ENCODE measurements at regions not wholly inside any gene's neighbourhood (a gene's known extent, or its start where the extent isn't known, plus 50 kb on each side); places are given as distances from the start of the nearest gene placed in this dataset.
"Not testable (repeated sequence)": the region's sequence is repeated elsewhere in the genome, so short reads cannot be mapped to it uniquely, and the experiment has no call there.

DNA sequence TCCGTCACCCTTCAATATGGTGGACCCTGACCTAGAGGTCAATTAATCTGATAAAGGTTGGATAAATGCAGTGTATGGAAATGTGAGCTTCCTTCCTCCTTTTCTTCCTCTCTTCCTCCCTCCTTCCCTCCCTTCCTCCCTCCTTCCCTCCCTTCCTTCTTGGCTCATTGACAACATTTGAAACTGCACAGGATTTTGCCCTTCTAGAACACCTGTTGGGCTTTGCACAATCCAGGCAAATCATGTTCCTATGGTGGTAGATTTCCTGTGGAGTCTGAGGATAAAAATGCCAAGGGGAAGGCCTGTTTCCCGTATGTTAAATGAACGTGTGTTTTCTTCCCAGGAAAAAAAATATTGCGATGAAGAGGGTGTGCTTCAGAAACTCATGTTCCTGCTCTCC is 642.8 kb downstream of the EPM2A start:
- no peak for DNase-seq

DNA sequence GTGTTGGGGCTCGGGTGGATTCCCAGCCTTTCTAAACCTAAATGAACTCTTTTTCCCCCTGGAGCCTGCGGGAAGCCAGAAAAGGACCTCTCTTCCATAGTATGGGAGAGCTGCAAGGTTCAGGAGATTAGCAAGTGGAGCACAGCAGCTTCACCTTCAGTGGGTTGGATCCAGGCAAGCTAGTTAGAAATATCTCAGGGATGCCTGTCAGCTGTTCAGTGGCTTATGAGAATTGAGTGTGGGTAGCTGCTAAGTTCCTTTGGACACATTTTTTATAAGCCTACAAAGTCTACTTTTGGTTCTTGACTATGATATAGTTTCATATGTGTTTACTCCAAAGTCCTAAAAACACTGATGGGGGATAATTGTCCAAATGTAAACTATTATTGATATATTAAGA is 642.1 kb downstream of the EPM2A start:
- DNase-seq: no peak

DNA sequence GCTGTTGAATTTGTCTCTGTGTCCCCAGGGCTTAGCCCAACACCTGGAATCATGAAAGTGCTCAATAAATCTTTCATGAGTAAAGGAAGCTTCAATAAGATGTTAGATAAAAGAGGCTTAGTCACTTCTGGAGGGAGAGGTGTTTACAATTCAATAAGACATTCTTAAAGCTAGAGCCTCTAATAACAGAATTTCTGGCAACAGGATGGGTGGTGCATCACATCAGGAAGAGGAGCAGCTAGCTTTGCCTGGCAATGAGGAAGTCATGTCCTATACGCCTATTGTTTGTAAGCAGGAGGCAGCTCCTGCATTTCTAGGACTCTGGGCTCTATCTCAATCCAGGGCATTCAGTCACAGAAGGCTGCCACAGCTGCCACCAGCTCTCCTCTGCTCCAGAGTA is 638.5 kb downstream of the EPM2A start:
- no peak for DNase-seq

DNA sequence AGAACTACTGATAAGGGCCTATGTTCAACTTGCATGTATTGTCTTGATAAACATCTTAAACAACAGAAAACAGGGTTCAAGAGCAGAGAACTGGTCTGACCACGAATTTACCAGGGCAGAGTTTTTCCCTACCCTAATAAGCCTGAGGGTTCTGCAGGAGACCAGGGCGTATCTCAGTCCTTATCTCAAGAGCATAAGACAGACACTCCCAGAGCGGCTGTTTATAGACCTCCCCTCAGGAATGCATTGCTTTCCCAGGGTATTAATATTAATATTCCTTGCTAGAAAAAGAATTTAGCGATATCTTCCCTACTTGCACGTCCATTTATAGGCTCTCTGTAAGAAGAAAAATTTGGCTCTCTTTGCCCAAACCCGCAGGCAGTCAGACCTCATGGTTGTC is 637.2 kb downstream of the EPM2A start:
- not testable (repeated sequence) for DNase-seq

DNA sequence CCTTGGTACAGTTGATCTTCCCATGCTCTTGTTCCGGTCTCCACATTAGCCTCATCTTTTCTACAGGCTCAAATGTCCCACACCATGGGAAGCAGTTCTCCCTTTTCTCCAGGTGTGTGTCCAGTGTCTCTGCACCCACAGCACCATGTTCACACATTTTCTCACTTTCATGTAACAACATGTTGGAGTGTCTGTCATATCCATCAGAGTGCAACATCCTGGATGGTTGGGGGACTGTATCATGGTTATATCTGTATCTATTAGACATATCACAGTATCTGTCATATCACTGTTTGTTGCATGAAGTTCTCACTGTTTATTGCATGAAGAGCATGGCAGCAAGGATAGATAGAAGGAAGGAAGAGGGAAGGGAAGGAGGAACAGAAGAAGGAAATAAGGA is 635.6 kb downstream of the EPM2A start:
- DNase-seq: no peak

DNA sequence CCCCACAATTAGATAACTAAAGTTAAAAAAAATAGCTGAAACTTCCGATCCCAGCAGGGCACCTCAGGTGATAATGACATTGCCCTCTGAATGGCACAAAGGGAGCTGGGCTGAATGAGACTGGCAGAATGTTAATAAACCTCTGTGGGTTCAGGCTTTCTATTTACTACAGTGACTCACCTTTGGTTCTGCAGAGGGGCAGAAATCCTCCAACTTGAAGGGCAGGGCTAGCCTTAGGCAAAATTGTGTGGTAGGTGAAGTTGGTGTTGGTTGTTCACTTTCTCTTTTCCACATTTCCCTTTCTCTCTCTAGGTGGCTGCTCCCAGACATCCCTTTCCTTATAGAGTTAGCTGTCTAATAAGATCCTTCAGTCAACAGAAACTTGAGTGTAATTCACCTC is 625.2 kb downstream of the EPM2A start:
- no peak for DNase-seq

DNA sequence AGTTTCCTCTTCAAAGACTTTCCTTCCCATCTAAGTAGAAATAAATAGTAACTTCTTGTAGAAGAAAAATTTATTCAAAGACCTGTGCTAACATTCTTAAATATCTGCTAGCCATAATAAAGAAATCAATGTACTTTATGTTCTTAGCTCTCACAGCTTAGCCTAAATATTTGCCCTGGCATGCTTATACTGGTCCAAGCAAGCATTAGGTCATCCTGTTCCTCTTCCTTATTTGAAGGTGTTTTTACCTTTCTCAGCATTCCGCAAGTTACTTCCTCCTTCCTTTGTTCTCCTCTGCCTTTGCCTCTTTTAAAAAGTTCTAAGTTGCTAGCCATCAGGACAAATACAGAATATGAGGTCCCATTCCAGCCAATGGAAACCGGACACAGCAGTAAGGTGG is 623.9 kb downstream of the EPM2A start:
- not testable (repeated sequence) for DNase-seq

DNA sequence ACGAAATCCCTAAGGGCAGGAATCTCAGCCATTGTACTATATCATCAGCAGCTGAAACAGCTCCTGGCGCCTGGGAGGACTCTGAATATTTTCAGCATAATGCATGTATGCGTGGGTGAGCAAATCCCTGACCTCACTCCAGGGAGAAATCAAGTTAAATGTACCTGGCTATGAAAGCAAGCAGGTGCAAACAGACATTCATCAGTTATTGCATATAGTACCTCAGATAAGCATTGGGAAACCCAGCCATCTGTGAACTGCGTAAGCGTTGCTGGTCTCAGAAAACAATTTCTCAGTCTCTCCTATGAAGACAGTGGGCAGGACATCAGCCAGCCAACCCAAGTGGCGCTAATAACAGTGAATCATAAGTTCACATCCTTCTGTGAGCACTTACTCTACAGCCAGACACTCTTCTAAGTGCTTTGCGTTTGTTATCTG is 622.6 kb downstream of the EPM2A start:
- DNase-seq: no peak

DNA sequence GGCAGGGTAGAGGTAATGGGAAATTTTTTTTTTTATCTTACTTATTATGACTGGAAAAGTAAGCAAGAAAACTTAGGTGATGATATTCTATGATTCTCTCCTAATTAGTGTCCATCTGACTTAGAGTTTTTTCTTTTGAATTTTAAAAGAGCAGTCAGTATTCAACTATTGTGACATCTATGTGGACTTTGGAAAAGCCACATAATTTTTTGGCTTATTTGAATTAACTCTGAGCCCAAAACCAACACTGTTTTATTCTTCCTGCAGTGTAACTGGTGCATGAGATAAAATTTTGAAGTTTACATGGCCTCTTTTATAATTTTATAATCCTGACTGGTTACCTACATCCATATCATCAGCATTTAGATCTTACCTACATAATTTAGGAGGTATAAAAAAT is 619.7 kb downstream of the EPM2A start:
- DNase-seq: no peak

DNA sequence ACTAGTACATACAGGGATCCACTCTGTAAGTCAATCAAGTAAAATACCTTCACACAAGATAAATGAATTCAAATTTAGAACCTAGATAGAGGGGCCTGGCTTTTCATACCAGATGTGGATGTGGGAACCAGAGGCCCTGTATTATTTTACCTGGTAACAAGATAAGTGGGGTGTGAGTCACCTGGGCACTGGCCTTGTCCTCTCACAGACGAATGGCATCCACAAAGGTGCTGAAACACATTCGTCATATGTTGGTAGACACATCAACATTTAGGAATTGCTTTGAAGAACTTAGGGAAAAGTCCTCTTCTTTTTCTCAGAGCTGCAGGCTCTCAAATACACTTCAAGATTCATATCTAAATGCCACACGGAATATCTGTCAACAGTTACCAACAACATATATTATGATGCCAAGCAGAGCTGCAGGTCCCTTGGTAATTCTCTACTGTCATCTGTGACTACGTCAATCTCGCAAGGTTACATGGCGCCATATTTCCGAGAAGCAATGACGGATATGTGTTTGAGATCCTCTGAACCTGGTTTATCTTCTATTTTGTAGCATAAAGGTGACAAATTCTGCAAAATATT is 618.6 kb downstream of the EPM2A start:
- DNase-seq: no peak

DNA sequence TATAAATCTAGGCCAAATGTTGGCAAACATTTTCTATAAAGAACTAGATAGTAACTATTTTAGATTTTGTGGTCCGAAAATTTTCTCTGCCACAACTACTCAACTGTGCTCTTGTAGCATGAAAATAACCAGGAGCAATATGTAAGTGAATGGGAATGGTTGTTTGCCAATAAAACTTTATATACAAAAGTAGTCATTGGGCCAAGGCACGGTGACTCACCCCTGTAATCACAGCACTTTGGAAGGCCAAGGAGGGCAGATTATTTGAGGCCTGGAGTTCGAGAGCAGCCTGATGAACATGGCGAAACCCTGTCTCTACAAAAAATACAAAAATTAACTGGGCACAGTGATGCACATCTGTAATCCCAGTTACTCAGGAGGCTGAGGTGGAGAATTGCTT is 617.1 kb downstream of the EPM2A start:
- DNase-seq: no peak

DNA sequence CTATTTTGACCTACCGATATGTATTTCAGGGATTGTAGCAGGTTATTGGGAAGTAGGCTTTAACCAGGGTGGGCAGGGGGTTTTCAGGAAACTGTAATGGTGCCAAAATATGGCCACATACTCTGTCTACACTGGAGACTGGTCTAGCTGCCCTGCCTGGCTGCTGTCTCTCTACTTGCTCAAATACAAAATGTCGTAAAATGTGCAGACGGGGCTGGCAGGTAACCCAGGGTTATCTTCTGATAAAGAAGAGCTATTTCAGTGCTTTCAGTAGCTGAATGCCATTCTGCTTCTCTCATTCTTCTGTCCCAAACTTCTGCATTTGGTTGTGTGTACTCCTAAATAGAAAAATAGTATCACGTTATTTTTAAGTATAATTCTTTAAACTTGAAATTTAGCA is 616.2 kb downstream of the EPM2A start:
- no peak for DNase-seq

DNA sequence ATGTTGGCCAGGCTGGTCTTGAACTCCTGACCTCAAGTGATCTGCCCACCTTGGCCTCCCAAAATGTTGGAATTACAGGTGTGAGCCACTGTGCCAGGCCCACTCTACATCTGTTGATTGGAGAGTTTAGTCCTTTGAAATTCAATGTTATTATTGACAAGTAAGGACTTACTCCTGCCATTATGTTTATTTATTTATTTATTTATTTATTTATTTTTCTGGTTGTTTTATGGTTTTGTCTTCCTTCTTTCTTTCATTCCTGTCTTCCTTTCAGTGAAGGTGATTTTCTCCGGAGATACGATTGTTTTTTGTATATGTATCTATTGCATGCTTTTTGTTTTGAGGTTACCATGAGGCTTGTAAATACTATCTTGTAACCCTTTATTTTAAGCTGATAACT is 602.6 kb downstream of the EPM2A start:
- DNase-seq: no peak

DNA sequence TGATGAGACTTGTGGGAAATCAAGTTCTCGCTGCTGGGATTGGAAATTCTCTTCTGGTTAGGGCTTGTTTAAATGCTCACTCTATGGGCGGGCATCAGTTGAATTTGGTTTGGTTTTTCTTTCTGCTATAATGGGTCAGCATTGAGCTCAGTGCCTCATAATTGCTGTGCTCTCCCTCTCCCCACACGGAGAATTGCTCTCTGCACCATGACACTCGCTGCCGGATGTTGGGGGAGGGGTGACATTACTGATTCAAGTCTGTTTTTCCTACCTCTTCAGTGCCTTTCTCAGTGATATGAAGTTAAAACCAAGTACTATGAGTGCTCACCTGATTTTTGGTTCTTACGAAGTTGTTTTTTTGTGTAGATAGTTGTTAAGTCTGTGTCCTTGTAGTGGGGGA is 599.6 kb downstream of the EPM2A start:
- DNase-seq: no peak

DNA sequence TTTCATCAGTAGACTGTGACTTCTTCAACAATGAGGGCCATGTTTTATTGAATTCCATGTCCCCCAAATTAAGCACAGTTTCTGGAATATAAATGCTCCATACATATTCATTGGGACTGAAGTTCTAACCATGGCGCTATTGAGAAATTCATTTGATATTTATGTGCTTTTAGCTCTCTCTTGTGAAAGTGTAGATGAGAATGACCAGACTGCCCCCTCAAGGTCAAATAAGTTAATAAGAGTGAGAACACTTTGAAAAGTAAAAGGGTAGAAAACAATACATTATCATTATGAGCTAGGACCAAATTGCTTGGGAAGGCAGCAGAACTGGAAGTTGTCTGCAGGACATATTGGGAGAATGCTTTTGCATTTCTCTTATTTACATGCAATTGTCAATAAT is 597.9 kb downstream of the EPM2A start:
- DNase-seq: no peak

DNA sequence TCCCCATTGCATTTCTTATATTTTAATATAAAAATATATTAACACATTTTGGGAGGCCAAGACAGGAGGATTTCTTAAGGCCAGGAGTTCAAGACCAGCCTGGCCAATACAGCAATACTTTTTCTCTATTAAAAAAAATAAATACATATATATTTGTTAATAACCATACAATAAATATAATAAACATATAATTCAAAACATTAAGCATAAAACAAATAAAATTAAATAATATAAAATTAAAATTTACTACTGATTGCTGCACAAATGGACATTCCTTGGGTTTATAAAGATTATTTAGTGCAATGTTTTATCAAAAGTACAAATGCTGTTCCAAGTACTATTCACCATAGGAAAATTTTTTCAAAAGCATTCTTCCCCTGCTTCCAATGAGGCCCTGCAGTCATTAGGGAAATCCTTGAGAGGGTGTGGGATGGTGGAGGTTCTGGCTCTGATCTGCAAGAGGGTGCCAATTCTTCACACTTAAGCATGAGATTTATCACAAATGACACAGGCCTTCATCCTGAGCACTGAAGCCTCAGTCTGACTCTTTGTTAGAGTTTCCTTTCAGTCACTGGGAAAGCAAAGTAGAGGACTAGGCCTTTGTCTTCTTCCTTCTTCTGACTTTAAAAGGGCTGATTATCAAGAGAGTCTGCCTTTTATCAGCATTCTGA is 596.7 kb downstream of the EPM2A start:
- DNase-seq: no peak

DNA sequence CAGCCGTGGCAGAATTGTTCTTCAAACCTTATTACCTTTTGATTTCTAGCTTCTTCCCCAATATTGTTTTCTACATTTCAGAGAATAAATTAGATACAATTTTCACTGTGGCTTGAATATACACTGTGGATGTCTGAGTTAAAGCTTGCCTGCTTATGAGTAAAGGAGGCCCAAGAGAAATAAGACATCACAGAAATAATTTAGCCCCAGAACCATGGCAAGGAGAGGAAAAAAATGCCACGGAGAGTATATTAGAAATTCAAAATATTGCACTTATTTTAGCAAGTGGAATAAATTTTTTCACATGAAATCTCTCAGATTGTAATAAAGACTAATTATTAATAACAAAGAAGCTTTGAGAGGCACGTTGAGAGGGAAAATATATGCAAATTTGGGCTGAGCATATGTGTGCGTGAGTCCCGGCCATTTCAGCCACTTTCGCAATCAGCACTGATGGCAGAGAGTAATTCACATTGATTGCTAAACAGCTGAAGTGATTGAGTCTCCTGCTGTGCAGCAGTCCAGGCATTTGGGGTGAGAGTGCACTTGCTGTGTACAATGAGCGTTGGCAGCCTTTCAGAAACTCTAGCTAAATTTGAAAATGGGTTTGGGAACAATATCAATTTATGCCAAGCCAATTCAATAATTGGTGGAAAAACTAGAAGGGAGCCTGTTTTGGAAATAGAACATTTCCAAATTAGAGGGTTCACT is 596.0 kb downstream of the EPM2A start:
- peak; percentile 42 for DNase-seq

DNA sequence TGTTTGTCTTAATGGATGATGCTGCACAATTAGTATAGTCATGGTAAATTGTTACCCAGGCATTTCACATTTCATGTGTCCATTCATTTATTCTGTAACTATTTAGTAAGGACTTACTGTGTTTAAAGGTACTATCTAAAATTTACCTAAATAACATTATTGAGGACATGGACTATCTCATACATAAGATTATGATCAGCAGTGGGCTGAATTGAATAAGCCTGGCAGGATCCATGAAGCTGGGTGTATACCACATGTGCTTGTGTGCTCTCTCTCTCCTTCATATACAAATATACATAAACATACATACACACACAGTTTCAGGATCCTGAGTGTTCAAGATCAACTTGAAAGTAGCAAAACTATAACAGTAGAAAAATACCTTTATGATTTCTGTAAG is 595.4 kb downstream of the EPM2A start:
- DNase-seq: no peak

DNA sequence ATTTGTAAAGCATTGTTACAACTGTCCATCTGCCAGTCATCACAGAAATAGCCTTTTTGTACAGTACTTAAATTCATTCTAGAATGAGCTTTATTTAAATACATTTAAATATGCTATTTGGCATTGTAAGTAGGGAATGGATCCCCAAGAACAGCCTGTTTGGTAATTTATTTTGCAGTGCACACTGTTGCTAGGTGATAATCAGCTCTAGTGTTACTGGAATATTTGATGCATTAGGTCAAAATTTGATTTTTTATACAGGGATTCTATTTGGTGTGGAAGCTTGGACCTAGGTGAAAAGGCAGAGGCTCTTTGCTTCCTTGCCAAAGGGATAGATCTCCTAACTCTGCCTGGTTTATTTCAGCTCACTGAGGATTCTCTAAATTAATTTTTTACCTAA is 593.7 kb downstream of the EPM2A start:
- DNase-seq: no peak

DNA sequence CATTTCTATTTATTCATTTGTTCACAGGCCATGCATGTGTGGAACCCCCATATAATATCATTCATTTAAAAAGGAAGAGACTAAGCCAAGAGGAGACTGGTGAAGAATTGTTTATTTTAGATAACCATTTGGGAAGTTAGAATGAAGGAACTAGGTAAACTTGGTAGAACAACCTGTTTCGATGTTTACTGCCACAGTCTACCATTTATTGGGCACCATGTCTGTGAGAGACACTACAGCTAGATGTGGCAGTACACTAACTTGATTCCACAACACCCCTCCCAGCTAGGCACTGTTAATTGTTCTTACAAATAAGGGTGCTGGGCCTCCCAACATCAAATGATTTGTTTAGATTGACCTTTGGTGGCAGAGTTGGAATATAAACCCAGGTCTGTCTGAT is 592.4 kb downstream of the EPM2A start:
- no peak for DNase-seq

DNA sequence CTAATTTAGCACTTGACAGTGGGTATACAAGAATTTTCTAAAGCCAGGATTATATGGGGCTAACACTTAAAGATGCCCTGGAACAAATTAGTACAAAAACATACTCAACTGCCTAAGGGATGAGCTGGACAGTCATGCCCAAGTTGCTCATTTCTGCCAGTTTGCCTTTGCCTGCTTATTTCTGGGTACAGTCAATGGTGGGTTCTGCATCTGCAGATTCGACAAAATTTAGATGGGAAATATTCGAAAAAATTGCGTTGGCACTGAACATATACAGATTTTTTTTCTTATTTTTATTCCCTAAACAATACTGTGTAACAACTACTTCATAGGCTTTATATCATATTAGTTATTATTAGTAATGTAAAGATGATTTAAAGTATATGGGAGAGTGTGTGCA is 591.9 kb downstream of the EPM2A start:
- no peak for DNase-seq

DNA sequence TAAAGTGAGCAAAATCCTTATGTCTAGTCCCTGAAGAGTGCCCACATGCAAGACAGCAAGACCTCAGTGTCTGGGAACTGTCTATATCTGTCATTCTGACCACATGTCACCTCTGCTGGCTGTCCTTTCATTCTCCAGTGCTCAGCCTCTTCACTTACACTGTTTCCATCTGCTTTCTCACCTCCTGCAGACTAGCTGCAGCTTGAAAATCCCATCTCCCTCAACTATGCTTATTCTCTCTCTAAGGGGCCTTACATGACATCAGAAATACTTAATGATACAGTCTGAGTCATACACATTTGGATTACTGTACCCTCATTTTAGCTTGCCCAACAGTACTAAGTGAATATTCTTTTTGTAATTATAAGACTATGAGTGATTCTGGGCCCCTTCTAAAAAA is 587.8 kb downstream of the EPM2A start:
- DNase-seq: no peak

DNA sequence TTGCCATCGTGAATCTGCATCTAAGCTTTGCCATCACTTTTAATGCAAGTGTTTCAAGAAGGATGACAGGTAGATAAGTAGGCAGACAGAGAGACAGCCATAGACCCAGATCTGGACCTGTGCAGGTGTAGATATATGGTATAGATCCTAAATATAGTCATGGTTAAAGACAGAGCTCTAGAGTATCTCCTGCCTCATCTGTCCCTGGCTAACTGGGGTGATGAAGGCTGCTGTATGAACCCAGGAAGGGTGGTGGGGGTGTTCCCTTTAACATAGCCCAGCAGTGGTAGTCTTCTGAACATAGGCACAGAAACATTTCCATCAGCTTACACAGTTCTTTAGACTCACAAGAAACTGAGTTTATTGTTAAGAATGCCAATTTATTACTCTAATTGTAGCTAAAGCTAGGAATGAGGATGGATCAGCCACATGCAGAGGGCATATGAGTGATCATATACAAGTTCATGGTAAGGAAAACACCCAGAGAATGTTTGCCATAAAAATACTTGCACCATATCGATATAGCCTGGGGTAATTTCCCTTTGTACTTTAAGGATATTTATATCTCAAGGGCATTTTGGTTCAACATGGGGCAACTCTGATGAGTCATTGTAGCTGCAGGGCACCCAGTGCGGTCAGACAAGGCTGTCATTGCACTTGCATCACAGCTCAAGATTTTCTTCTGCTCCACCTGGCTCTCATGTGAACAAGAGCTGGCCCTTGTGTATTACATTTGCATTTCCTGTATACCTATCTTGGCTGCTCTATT is 587.2 kb downstream of the EPM2A start:
- no peak for DNase-seq

DNA sequence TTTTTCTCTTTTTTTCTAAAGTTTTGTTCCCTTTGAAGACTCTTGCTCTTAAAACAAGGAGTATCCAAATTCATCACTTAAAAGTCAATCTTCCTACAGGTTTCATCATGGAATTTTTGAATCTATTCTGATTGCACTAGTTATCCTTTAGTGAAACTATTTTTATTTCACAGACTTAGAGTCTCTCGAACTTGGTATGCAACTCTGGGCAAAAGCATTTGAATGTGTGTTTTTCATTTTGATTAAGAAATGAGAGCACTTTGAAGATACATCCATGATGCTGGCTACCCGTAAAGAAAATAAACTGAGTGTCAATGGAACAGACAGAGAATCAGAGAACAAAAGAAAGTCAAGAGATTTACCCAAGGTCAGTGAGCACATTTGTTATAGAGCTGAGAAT is 586.5 kb downstream of the EPM2A start:
- DNase-seq: no peak
